NCI-H774 (cell line): ENCODE measurements at regions not wholly inside any gene's neighbourhood (a gene's known extent, or its start where the extent isn't known, plus 50 kb on each side); places are given as distances from the start of the nearest gene placed in this dataset.
"Not testable (repeated sequence)": the region's sequence is repeated elsewhere in the genome, so short reads cannot be mapped to it uniquely, and the experiment has no call there.

Experiments
- DNase-seq: peaks from one replicate; lab custom pipeline; 2025; lab: John Stamatoyannopoulos, UW

DNA sequence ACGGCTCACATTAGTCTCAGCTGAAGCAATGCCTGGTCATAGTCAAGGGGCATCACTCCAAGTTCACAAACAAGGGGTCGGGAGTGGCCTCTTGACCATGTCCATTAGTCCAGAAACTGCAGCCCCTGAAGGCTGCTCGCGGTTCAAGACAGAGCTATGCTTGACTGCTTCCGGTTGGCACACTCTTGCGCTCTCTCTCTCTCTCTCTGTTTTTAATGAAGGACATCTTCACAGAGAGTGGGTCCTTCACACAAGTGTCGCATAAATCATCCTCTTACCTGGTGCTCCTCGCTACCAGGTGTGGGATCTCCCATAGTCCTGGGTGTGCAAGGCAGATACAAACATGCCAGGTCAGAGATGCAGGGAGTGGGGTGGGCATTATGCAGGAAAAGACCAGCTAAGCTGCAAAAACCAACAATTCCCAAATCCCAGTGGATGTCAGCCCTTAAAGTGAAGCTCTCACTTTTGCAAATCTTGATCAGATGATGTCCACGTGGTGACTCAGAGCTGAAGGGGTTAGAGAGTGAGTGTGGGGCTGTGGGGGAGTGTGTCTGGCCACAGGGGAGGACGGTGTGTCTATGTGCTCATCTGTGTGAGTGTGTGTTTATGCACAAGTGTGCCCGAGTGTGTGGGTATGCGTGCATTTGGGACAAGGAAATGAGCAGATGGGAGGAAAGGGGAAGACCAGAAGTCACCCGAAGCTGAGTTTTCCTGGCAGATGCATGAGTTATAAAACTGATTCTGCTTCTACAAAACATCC lies 83.7 kb upstream of the PPP2R2D start:
- no peak for DNase-seq

DNA sequence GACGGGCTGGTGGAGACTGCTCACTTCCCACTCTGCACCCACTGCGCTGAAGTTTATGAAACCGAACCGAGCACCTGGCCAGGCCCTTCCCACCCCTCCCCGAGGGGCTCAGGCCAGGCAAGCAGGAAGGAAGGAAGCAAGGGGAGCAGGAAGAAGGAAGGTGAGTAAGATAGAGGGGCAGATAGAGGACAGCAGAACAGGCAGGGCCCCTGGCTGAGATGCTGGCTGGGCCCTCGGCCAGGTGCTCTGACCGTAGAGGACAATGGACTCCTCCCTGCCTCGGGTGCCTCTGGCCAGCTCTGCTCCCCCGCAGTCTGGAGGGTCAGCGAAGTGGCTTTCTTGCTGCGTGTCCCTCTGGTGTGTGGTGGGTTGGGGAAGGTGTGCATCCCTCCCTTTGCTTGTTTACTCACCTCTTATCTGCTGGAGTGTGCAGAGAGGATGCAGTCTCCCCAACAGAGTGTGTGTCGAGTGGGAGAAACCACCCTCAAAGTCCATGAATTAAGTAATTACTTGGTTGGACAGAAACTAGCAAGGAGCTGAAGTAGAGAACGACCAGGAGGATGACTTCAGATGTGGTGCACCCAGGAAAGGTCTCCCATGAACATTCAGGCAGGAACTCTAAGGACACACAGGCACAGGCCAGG lies 82.8 kb upstream of the PPP2R2D start:
- no peak for DNase-seq

- no peak for DNase-seq
Measured at GRCh38 chr10:131818510-131819234, 82.1 kb upstream of the PPP2R2D start.

DNA sequence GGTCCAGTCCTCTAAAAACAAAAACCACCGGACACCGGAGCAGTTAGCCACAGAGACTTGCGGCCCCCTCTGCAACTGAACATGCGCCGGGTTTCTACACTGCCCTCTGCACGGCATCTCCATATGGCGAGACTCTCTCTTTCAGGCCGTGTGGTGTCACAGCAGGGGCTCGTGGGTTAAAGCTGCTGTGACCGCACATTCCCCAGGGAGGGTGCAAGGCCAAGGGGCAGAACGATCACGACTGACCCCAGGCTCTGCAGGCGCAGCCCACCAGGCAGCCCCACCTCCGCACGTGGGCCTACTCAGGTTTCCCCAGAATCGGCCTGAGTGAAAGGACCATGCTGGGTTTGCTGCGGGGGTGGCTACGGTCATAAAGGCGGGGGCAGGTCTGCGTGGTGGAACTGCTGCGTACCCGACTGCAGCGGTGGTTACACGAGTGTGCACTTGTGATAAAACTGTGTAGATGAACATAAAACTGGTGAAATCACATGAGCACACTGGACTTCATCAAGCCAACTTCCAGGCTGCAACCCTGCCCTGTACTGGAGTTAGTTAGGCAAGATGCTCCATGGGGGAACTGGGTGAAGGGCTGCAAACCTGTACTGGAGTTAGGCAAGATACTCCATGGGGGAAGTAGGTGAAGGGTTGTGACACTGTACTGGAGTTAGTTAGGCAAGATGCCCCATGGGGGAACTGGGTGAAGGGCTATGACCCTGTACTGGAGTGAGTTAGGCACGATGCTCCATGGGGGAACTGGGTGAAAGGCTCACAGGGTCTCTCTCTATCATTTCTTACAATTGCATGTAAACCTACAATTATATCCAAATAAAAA lies 81.4 kb upstream of the PPP2R2D start:
- no peak for DNase-seq

DNA sequence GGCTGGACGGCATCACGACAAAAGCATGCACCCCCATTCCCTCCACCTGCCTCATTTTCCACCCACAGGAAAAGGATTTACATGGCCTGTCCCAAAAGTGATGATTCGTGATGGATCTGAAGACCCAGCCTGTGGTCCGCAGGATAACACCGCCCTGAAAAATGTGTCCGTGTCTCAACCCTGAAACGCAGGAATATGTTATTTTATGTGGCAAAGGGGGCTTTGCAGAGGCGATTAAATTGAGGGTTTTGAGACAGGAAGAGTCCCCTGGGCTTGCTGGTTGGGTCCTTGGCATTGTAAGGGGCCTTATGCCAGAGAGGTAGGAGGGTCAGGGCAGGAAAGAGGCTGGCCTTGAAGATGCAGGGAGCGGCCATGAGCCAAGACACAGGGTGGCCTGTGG lies 80.2 kb upstream of the PPP2R2D start:
- DNase-seq: no peak

DNA sequence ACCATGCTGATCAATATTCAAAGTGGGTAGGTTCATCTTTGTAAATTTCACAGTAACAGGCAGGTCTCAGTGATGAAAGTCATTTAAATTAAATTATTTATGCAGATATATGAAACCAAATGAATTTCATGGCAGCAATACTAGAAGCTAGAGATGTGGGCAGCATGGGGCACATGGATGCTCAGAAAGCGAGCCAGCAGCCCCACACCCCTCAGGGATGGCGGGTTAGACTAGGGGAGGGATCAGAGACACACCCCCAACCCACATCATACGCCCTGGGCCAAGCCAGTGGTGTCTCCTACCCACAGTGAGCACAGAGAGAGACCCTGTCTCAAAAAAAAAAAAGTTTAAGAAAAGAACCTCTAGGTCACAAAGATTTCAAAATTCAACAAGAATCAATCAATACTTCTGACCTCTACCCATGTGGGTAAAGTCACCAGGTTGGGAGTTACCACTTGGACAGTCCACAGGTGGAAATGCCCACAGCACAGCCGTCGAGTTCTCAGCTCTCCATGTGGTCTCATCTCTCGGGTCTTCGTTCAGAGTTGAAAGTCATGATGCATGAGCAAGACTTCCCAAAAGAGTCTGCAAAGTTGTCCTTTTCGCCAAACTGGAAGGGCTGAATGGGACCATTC lies 79.3 kb upstream of the PPP2R2D start:
- DNase-seq: no peak

DNA sequence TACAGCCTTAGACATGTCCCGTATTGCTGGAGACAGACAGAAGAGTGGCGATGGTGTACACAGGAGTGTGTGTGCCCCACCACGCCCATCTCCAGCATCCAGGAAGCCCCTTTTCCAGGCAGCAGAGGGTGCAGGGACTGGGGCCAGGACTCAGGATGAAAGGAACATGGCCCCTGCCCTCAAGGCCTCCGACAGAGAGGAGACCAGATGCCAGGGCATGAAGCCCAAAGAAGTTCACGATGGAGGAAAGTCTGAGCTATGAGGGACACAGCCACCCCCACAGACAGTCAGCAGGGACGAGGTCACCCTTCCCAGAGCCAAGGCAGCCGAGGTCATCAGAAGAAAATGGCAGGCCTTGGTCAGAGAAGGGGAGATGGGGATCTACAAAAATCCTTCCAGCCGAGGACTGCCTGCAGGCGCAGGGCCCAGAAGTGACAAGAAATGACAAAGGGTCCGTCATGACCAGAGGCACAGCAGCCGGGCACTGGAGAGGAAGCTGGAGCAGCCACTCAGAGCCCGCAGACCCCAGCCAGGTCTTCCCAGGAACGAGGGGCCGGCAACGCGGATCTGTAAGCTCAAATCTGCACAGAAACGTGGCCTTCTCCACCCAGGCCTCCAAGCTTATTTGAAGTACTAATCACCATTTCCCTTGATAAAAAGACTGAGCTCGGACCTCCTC lies 78.7 kb upstream of the PPP2R2D start:
- DNase-seq: no peak

DNA sequence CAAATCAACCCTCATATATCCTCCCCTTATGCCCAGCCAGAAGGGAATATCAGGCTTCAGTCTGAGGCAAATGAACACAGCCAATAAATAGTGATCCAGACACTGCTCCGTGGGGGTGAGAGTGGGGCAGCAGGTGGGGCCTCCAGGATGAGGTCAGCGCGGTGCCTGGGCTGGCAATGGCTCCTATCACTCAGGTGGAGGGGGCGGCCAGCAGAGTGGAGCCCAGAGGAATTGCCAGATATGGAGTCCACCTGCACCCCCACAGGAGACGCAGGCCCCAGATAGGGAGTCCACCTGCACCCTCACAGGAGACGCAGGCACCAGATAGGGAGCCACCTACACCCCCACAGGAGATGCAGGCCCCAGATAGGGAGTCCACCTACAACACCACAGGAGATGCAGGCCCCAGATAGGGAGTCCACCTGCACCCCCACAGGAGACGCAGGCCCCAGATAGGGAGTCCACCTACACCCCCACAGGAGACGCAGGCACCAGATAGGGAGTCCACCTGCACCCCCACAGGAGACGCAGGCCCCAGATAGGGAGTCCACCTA lies 78.0 kb upstream of the PPP2R2D start:
- DNase-seq: no peak

GRCh38 chr10:131823601-131824099 lies 77.2 kb upstream of the PPP2R2D start:
- not testable (repeated sequence) for DNase-seq

GRCh38 chr10:131824371-131825149 lies 76.2 kb upstream of the PPP2R2D start:
- DNase-seq: no peak

DNA sequence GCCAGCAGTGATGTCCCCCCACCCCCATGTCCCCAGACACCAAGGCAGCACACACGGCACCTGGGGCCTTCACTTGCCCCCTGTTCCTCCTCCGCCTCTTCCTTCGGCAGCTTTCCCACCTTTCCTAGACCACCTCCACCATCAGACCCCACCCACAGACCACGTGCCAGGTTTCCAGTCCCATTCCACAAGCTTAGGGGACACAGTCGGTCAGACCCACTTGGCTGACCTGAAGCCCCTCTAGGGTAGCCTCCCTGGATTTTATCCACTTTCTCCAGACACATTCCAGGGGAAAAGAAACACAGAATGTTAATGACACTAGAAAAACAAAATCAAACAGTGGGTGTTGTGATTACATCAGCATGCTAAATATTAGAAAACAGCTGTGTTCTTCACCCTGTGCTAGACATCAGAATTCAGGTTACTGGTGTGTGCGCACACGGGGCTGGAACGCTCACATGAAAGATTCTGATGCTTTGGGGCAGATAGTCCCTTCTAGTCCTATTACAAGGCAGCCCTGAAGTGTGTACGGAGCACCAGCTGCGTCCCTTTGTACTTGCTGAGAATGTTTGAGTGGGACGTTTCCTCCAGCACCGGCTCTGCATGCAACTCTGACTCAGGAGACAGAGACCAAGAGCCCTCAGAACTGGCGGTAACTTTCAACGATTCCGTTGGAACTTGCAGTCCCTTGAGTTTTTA lies 75.5 kb upstream of the PPP2R2D start:
- DNase-seq: no peak

DNA sequence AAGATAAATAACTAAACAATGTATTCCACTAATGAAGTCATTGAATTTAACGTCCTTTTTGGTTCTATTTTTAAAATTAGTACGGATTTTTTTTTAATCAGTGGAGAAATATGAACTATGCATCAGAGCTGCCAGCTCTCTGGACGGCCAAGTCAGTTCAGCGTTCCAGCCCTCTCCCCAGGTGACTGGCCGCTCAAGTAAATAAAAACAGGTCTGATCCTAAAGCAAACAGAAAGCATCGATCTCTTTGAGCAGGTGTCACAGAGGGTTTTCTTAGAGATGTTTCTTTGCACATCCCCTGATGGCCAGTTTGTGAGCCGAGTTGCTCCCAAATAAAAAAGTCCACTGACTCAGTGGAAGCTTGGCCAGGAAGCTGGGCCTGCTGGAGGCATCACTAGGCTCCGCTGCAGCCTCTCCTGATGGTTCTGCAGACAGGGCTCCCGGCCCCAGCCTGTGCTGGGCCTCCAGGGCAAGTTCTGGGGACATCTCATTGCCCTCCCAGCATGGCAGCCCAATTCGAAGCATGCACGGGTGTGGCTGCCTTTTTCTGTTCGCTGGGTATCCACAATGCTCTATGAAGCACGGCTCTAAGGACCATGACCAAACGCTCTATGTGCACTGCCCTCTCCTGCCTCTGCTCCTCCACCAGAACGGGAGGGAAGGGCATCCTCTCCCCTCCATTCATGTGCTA lies 74.7 kb upstream of the PPP2R2D start:
- no peak for DNase-seq

DNA sequence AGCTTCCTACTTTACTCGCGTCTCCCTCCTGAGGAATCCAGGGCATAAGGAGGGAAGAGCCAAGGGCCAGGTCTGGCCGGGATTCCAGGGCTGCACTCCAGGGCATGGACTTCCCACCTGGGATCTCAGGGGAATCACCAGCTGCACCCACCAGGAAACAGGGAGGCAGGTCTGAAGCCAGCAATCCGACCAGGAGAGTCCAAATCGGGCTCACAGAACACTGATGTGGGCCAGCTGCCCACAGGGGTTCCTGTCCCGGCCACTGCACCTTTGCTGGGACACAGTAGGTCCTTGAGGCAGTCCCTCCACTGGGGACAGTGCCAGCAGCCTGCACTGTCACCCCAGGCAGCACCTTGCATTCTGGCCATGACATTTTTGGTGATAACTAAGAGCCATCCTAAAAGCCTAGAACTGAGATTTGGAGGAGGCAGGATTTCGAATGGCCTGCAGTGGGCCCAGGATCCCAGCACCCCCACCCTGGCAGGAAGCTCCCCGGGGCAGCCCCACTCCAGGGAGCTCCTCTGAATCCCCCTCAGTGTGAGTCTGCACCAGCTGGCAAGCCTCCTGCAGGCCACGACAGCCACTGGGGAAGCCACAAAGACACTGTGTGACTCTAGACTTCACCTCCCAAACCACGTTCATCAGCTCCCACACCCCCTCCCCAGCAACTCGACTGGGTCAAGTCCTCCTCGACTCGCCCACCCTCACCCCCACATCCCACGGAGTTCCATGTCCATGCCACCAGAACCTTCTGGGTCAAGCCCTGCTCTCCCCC lies 71.5 kb upstream of the PPP2R2D start:
- no peak for DNase-seq

GRCh38 chr10:131830446-131831130 lies 70.2 kb upstream of the PPP2R2D start:
- DNase-seq: no peak

GRCh38 chr10:131831561-131831960 lies 69.2 kb upstream of the PPP2R2D start:
- DNase-seq: no peak

GRCh38 chr10:131832056-131832685 lies 68.6 kb upstream of the PPP2R2D start:
- no peak for DNase-seq

DNA sequence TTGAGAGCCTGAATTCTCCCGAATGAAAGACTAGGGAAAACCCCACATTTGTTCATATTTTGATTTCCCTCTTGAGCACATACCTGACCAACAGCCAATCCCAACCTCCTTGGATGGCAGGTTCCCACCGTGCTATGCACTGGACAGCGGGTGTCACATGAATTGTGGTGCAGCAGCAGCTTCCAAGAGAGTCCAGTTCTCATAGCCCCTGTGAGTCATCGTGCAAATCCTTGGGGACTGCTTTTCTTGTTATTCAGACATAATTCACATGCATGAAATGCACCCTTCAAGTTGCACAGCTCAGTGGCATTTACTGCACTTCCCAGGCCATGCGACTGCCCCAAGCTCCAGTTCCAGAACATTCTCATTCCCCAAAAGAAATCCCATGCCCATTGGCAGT lies 67.8 kb upstream of the PPP2R2D start:
- no peak for DNase-seq
